Liver (tissue), 8 donors: ENCODE measurements at regions not wholly inside any gene's neighbourhood (a gene's known extent, or its start where the extent isn't known, plus 50 kb on each side); places are given as distances from the start of the nearest gene placed in this dataset.

ENCODE experiments used
- DNase-seq: peaks from one replicate; pipeline ENCODE4 v3.0.0-alpha.2; 2017; ENCODE audit warnings: low spot score
- H3K27ac ChIP-seq, 2 donors: one replicate each; pipeline ENCODE4 v1.7.0; 2013; ENCODE audit warnings: inconsistent platforms in 2 of 2, low read length in 2 of 2, control low read depth in 1 of 2, low read depth in 1 of 2, mild to moderate bottlenecking in 1 of 2
- H3K27me3 ChIP-seq, 4 donors: one replicate each; pipeline versions ENCODE4 v1.6.1 to v1.7.0; 2013; ENCODE audit warnings: low read length in 3 of 4, inconsistent platforms in 1 of 4, mild to moderate bottlenecking in 1 of 4, moderate library complexity in 1 of 4; ENCODE audit not compliant: control insufficient read depth in 4 of 4, insufficient read depth in 4 of 4
- H3K36me3 ChIP-seq, 4 donors: one replicate each; pipeline versions ENCODE4 v1.6.1 to v1.7.0; 2013; ENCODE audit warnings: low read length in 3 of 4, mild to moderate bottlenecking in 3 of 4, low read depth in 1 of 4, moderate library complexity in 1 of 4; ENCODE audit not compliant: control insufficient read depth in 4 of 4, insufficient read depth in 3 of 4
- H3K4me1 ChIP-seq, 4 donors: one replicate each; pipeline versions ENCODE4 v1.6.1 to v1.7.0; 2013; ENCODE audit warnings: low read length in 3 of 4, mild to moderate bottlenecking in 3 of 4, moderate library complexity in 1 of 4; ENCODE audit not compliant: control insufficient read depth in 4 of 4, insufficient read depth in 4 of 4
- H3K4me3 ChIP-seq, 3 donors: one replicate each; pipeline versions ENCODE4 v1.6.1 to v1.7.0; 2013; ENCODE audit warnings: low read length in 3 of 3, control low read depth in 1 of 3, low read depth in 1 of 3, mild to moderate bottlenecking in 1 of 3
- H3K9ac ChIP-seq, 2 donors: one replicate each; pipeline ENCODE4 v1.7.0; 2013; ENCODE audit warnings: low read length in 2 of 2, mild to moderate bottlenecking in 2 of 2, moderate library complexity in 2 of 2, control low read depth in 1 of 2, low read depth in 1 of 2
- H3K9me3 ChIP-seq, 4 donors: one replicate each; pipeline versions ENCODE4 v1.6.1 to v1.7.0; 2013; ENCODE audit warnings: low read length in 3 of 4; ENCODE audit not compliant: control insufficient read depth in 4 of 4
- EGR1 ChIP-seq, 2 donors: IDR thresholded peaks; 2 replicates each; pipeline ENCODE4 v1.6.1; 2016 to 2018; ENCODE audit warnings: antibody characterized with exemption in 2 of 2, low read depth in 2 of 2
- FOXA1 ChIP-seq: IDR thresholded peaks from 2 replicates; pipeline ENCODE4 v1.6.1; 2016; ENCODE audit warnings: antibody characterized with exemption
- FOXA2 ChIP-seq: IDR thresholded peaks from 2 replicates; pipeline ENCODE4 v1.6.1; 2016; ENCODE audit warnings: antibody characterized with exemption
- GABPA ChIP-seq, 2 donors: IDR thresholded peaks in 1 of 2; conservative IDR thresholded peaks in 1 of 2; 2 replicates each; pipeline ENCODE4 v1.6.1; 2016; ENCODE audit warnings: antibody characterized with exemption in 2 of 2, mild to moderate bottlenecking in 1 of 2, moderate library complexity in 1 of 2
- HNF4A ChIP-seq, 2 donors: conservative IDR thresholded peaks; 2 replicates each; pipeline ENCODE4 v1.6.1; 2016; ENCODE audit warnings: antibody characterized with exemption in 2 of 2, mild to moderate bottlenecking in 2 of 2
- HNF4G ChIP-seq: IDR thresholded peaks from 2 replicates; pipeline ENCODE4 v1.6.1; 2016; ENCODE audit warnings: antibody characterized with exemption
- JUND ChIP-seq, 2 donors: IDR thresholded peaks; 2 replicates each; pipeline ENCODE4 v1.6.1; 2016; ENCODE audit warnings: antibody characterized with exemption in 2 of 2
- NR2F2 ChIP-seq: IDR thresholded peaks from 2 replicates; pipeline ENCODE4 v1.6.1; 2016; ENCODE audit warnings: antibody characterized with exemption
- RAD21 ChIP-seq, 2 donors: IDR thresholded peaks; 2 replicates each; pipeline ENCODE4 v1.6.1; 2016; ENCODE audit warnings: antibody characterized with exemption in 2 of 2, mild to moderate bottlenecking in 2 of 2
- REST ChIP-seq: IDR thresholded peaks from 2 replicates; pipeline ENCODE4 v1.6.1; 2016; ENCODE audit warnings: antibody characterized with exemption, mild to moderate bottlenecking
- RXRA ChIP-seq, 2 donors: IDR thresholded peaks; 2 replicates each; pipeline ENCODE4 v1.6.1; 2017 to 2018; ENCODE audit warnings: antibody characterized with exemption in 2 of 2, mild to moderate bottlenecking in 1 of 2
- SP1 ChIP-seq: IDR thresholded peaks from 2 replicates; pipeline ENCODE4 v1.6.1; 2018; ENCODE audit warnings: antibody characterized with exemption, mild to moderate bottlenecking
- TAF1 ChIP-seq: conservative IDR thresholded peaks from 2 replicates; pipeline ENCODE4 v1.6.1; 2016; ENCODE audit warnings: antibody characterized with exemption, mild to moderate bottlenecking
- YY1 ChIP-seq: IDR thresholded peaks from 2 replicates; pipeline ENCODE4 v1.6.1; 2016; ENCODE audit warnings: antibody characterized with exemption, mild to moderate bottlenecking
- ZBTB33 ChIP-seq: IDR thresholded peaks from 2 replicates; pipeline ENCODE4 v1.6.1; 2016; ENCODE audit warnings: antibody characterized with exemption
- WGBS: extraction: QIAGEN DNeasy Blood & Tissue Kit; methylation state at CpG from one replicate; pipeline ENCODE4 v1.1.7; 2013; 5-methylcytosine and 5-hydroxymethylcytosine counted together
- TF ChIP-seq, protein P1 (sequence below): fragments of 150-350 bp; IDR thresholded peaks from 2 replicates; pipeline ENCODE4 v1.5.1; 2017; ENCODE audit warnings: improper control_type of control experiment, low read depth, low read length; ENCODE audit not compliant: missing input control
- TF ChIP-seq, protein P2 (sequence below): IDR thresholded peaks from 2 replicates; pipeline ENCODE4 v1.6.1; 2016; ENCODE audit warnings: antibody characterized with exemption
- TF ChIP-seq, protein P3 (sequence below): IDR thresholded peaks from 2 replicates; pipeline ENCODE4 v1.6.1; 2016; ENCODE audit warnings: antibody characterized with exemption
- donor health status: healthy.
- donor health status: healthy.
- donor health status: healthy.
- donor health status: healthy.
- donor health status: healthy.

GRCh38 chr11:14584035-14584363, 59.6 kb upstream of the PDE3B start:
- WGBS: 96% methylated on average over 3 of the region's 3 CpGs
- Histone ChIP-seq H3K9ac (peak overlapping the region; percentile 37 to 92), H3K4me1 (peaks cover 2 to 30% (median 23%) of the 10 kb centered on the region in 4 donors), H3K27me3 (no peaks in the 10 kb centered on the region), H3K4me3 (no peak overlapping the region), H3K36me3 (no peaks in the 10 kb centered on the region), H3K27ac (peak overlapping the region; percentile 92), H3K9me3 (no peaks in the 10 kb centered on the region)
- TF ChIP-seq GABPA (IDR thresholded peaks at IDR 0.05 in 1 of 2, conservative IDR thresholded peaks at IDR 0.05 in 1 of 2) (no peak), REST (no peak), NR2F2 (no peak), SP1 (no peak)
- TF ChIP-seq, protein P1, sequence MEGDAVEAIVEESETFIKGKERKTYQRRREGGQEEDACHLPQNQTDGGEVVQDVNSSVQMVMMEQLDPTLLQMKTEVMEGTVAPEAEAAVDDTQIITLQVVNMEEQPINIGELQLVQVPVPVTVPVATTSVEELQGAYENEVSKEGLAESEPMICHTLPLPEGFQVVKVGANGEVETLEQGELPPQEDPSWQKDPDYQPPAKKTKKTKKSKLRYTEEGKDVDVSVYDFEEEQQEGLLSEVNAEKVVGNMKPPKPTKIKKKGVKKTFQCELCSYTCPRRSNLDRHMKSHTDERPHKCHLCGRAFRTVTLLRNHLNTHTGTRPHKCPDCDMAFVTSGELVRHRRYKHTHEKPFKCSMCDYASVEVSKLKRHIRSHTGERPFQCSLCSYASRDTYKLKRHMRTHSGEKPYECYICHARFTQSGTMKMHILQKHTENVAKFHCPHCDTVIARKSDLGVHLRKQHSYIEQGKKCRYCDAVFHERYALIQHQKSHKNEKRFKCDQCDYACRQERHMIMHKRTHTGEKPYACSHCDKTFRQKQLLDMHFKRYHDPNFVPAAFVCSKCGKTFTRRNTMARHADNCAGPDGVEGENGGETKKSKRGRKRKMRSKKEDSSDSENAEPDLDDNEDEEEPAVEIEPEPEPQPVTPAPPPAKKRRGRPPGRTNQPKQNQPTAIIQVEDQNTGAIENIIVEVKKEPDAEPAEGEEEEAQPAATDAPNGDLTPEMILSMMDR: no peak
- TF ChIP-seq, protein P2, sequence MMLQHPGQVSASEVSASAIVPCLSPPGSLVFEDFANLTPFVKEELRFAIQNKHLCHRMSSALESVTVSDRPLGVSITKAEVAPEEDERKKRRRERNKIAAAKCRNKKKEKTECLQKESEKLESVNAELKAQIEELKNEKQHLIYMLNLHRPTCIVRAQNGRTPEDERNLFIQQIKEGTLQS: no peak
- no peak for DNase-seq

GRCh38 chr11:14584595-14584994, 59.0 kb upstream of the PDE3B start:
- TF ChIP-seq SP1 (peak; percentile 94), FOXA1 (peak; percentile 60), YY1 (peak; percentile 70), NR2F2 (peak; percentile 33), TAF1 (peak; percentile 35), FOXA2 (no peak), EGR1 (IDR thresholded peaks at IDR 0.05; ENCODE audit: low read depth in 2 of 2) (peak in 1 of 2 donors; percentile 82), RXRA (IDR thresholded peaks at IDR 0.05) (peak; percentile 93 to 94), REST (peak; percentile 82), HNF4G (peak; percentile 46), GABPA (IDR thresholded peaks at IDR 0.05 in 1 of 2, conservative IDR thresholded peaks at IDR 0.05 in 1 of 2) (peak in 1 of 2 donors; percentile 49), ZBTB33 (peak; percentile 45), JUND (IDR thresholded peaks at IDR 0.05) (peak in 1 of 2 donors; percentile 79), HNF4A (conservative IDR thresholded peaks at IDR 0.05) (peak; percentile 88 to 96), RAD21 (IDR thresholded peaks at IDR 0.05) (peak; percentile 63 to 71)
- TF ChIP-seq, protein P1: no peak
- TF ChIP-seq, protein P2: no peak
- TF ChIP-seq, protein P3, sequence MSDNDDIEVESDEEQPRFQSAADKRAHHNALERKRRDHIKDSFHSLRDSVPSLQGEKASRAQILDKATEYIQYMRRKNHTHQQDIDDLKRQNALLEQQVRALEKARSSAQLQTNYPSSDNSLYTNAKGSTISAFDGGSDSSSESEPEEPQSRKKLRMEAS: peak; percentile 81

More at GRCh38 chr11:14584595-14584994, 59.0 kb upstream of the PDE3B start:
- peak overlapping the region; percentile 92 for H3K27ac ChIP-seq
- 22% methylated on average over 2 of the region's 2 CpGs for WGBS
- no peaks in the 10 kb centered on the region for H3K27me3 ChIP-seq
- DNase-seq: no peak
- no peaks in the 10 kb centered on the region for H3K36me3 ChIP-seq
- H3K4me3 ChIP-seq: no peak overlapping the region
- no peaks in the 10 kb centered on the region for H3K9me3 ChIP-seq
- peaks cover 2 to 30% (median 23%) of the 10 kb centered on the region in 4 donors for H3K4me1 ChIP-seq
- peak overlapping the region in 1 of 2 donors; percentile 92 for H3K9ac ChIP-seq
